ENCODE measurements at regions not wholly inside any gene's neighbourhood (a gene's known extent, or its start where the extent isn't known, plus 50 kb on each side); places are given as distances from the start of the nearest gene placed in this dataset.

DNA sequence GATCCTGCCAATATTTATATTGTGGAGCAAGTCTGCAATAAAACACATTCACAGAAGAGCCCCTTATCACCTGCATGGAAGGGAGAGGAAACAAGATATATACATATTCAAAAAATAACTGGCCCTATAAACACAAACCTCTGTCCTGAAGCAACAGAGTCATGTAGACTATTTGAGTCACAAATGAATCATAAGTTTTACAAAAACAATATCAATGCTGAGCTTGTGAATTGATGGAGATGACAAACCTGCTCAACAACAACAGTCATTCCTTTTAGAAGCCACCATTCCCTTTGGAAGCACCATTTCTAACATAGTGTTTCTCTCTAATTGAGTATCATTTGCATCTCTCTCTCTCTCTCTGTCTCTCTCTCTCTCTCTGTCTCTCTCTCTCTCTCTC lies 313.9 kb downstream of the MID1IP1 start:
- Histone ChIP-seq H3K9me3 (no peaks in the 10 kb centered on the region), H3K27me3 (no peaks in the 10 kb centered on the region), H3K36me3 (no peaks in the 10 kb centered on the region), H3K27ac (no peak overlapping the region), H3K4me1 (no peaks in the 10 kb centered on the region), H3K4me3 (no peak overlapping the region)
- DNase-seq = no peak
- in situ Hi-C loops (cut with MboI; ENCODE audit: low pct_ligation_motif_present in 1 of 4, low pct_unique_long_range_greater_than_20kb in 1 of 4, low sequenced_read_pairs in 3 of 4) = loop anchor here in 1 of 4 donors (10.0 kb wide), 1 partner anchor 170 kb away; no protein-coding TSS in a partner anchor
- intact Hi-C loops (cut with DNase I; ENCODE audit: low total_unique reads) = no loop called here
- TF ChIP-seq CTCF (IDR thresholded peaks at IDR 0.05) (no peak), EP300 (IDR thresholded peaks at IDR 0.05; ENCODE audit: low read depth) (no peak), POLR2A (IDR thresholded peaks at IDR 0.05) (no peak), POLR2AphosphoS5 (IDR thresholded peaks at IDR 0.05) (no peak)

DNA sequence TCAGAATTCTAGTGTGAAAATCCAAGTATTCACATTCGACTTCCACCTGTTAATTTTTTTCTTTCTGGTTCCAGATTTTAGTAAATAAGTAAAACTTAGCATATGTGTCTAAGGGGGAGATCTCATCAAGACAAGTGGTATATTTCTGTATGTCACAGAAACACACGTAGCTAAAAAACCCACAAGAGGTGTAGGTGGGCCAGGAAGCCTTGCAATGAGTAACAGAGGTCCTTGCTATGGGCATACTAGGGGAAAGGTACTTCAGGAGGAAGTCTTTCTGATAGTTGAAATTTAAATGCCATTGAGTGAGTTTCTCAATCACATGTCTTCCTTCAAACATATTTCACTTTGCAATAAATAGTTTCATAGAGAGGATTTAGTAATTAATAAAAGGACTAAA lies 315.8 kb downstream of the MID1IP1 start:
- in situ Hi-C loops (cut with MboI; ENCODE audit: low pct_ligation_motif_present in 1 of 4, low pct_unique_long_range_greater_than_20kb in 1 of 4, low sequenced_read_pairs in 3 of 4) = loop anchor here in 1 of 4 donors (10.0 kb wide), 1 partner anchor 172 kb away; no protein-coding TSS in a partner anchor

GRCh38 chrX:39121903-39122302 lies 320.6 kb downstream of the MID1IP1 start:
- WGBS, 2 donors (ENCODE audit: low coverage in 1 of 2) = 64% methylated on average over 1 of the region's 1 CpG; no CpG with 5 or more reads in 1 of the 2 donors
- Histone ChIP-seq H3K36me3 (no peaks in the 10 kb centered on the region), H3K4me1 (no peaks in the 10 kb centered on the region), H3K9me3 (no peaks in the 10 kb centered on the region), H3K27ac (no peak overlapping the region), H3K27me3 (no peaks in the 10 kb centered on the region), H3K4me3 (no peak overlapping the region)
- in situ Hi-C loops (cut with MboI; ENCODE audit: low pct_ligation_motif_present in 1 of 4, low pct_unique_long_range_greater_than_20kb in 1 of 4, low sequenced_read_pairs in 3 of 4) (no loop called here), intact Hi-C loops (cut with DNase I; ENCODE audit: low total_unique reads) (no loop called here)
- no peak for DNase-seq
- TF ChIP-seq POLR2A (IDR thresholded peaks at IDR 0.05) (no peak), POLR2AphosphoS5 (IDR thresholded peaks at IDR 0.05) (no peak), EP300 (IDR thresholded peaks at IDR 0.05; ENCODE audit: low read depth) (no peak), CTCF (IDR thresholded peaks at IDR 0.05) (no peak)

More for the DNA sequence above, 315.8 kb downstream of the MID1IP1 start:
- no peak for TF ChIP-seq EP300 (IDR thresholded peaks at IDR 0.05; ENCODE audit: low read depth)
- no peak for TF ChIP-seq POLR2AphosphoS5 (IDR thresholded peaks at IDR 0.05)
- no peak for TF ChIP-seq POLR2A (IDR thresholded peaks at IDR 0.05)
- TF ChIP-seq CTCF (IDR thresholded peaks at IDR 0.05) = no peak
- Histone ChIP-seq H3K27me3 (no peaks in the 10 kb centered on the region), H3K4me3 (no peak overlapping the region), H3K36me3 (no peaks in the 10 kb centered on the region), H3K9me3 (no peaks in the 10 kb centered on the region), H3K4me1 (no peaks in the 10 kb centered on the region), H3K27ac (no peak overlapping the region)
- intact Hi-C loops (cut with DNase I; ENCODE audit: low total_unique reads) = no loop called here
- 60% methylated on average over 2 of the region's 2 CpGs; no CpG with 5 or more reads in 1 of the 2 donors for WGBS, 2 donors (ENCODE audit: low coverage in 1 of 2)
- DNase-seq = no peak

GRCh38 chrX:39125834-39126233 lies 324.6 kb downstream of the MID1IP1 start:
- TF ChIP-seq EP300 (IDR thresholded peaks at IDR 0.05; ENCODE audit: low read depth) = no peak
- no peak for TF ChIP-seq POLR2AphosphoS5 (IDR thresholded peaks at IDR 0.05)
- TF ChIP-seq POLR2A (IDR thresholded peaks at IDR 0.05) = no peak
- no peak for TF ChIP-seq CTCF (IDR thresholded peaks at IDR 0.05)
- intact Hi-C loops (cut with DNase I; ENCODE audit: low total_unique reads) (no loop called here), in situ Hi-C loops (cut with MboI; ENCODE audit: low pct_ligation_motif_present in 1 of 4, low pct_unique_long_range_greater_than_20kb in 1 of 4, low sequenced_read_pairs in 3 of 4) (loop anchor here in 1 of 4 donors (25.0 kb wide), 1 partner anchor 139 kb away; no protein-coding TSS in a partner anchor)
- Histone ChIP-seq H3K4me3 (no peak overlapping the region), H3K4me1 (no peaks in the 10 kb centered on the region), H3K27me3 (no peaks in the 10 kb centered on the region), H3K9me3 (no peaks in the 10 kb centered on the region), H3K27ac (no peak overlapping the region), H3K36me3 (no peaks in the 10 kb centered on the region)
- 68% methylated on average over 1 of the region's 1 CpG; no CpG with 5 or more reads in 1 of the 2 donors for WGBS, 2 donors (ENCODE audit: low coverage in 1 of 2)
- DNase-seq = no peak

Measured in transverse colon (tissue), 4 donors.